HG03108 (cell line): ENCODE measurements at regions not wholly inside any gene's neighbourhood (a gene's known extent, or its start where the extent isn't known, plus 50 kb on each side); places are given as distances from the start of the nearest gene placed in this dataset.
"Not testable (repeated sequence)": the region's sequence is repeated elsewhere in the genome, so short reads cannot be mapped to it uniquely, and the experiment has no call there.

Experiments used
- ATAC-seq: cut with Tn5 transposase; IDR thresholded peaks from one replicate; pipeline ENCODE4 v1.9.1; 2021; ENCODE audit warnings: moderate library complexity; ENCODE audit not compliant: unreplicated experiment

DNA sequence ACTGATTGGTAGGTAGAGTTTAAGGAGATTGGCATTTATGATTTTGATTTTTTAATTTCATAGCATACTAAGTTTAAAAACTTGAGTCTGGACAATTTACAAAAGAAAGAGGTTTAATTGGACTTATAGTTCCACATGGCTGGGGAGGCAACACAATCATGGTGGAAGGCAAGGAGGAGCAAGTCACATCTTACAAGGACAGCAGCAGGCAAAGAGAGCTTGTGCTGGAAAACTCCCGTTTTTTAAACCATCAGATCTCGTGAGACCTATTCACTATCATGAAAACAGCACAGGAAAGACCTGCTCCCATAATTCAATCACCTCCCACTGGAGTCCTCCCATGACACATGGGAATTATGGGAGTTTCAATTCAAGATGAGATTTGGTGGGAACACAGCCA lies 630.9 kb upstream of the NR2F2 start:
- ATAC-seq = no peak

DNA sequence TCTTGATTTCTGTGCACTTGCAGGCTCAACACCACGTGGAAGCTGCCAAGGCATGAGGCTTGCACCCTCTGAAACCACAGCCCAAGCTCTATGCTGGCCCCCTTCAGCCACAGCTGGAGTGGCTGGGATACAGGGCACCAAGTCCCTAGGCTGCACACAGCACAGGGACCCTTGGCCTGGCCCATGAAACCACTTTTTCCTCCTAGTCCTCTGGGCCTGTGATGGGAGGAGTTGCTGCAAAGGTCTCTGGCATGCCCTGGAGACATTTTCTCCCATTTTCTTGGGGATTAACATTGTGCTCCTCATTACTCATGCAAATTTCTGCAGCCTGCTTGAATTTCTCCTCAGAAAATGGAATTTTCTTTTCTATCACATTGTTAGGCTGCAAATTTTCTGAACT lies 629.8 kb upstream of the NR2F2 start:
- not testable (repeated sequence) for ATAC-seq

DNA sequence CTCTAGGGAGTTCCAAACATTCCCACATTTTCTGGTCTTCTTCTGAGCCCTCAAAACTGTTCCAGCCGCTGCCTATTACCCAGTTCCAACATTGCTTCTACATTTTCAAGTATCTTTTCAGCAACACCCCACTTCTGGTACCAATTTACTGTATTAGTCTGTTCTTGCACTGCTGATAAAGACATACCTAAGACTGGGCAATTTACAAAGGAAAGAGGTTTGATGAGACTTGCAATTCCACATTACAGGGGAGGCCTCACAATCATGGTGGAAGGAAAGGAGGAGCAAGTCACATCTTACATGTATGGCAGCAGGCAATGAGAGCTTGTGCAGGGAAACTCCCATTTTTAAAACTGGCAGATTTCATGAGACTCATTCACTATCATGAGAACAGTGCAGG lies 629.1 kb upstream of the NR2F2 start:
- no peak for ATAC-seq

DNA sequence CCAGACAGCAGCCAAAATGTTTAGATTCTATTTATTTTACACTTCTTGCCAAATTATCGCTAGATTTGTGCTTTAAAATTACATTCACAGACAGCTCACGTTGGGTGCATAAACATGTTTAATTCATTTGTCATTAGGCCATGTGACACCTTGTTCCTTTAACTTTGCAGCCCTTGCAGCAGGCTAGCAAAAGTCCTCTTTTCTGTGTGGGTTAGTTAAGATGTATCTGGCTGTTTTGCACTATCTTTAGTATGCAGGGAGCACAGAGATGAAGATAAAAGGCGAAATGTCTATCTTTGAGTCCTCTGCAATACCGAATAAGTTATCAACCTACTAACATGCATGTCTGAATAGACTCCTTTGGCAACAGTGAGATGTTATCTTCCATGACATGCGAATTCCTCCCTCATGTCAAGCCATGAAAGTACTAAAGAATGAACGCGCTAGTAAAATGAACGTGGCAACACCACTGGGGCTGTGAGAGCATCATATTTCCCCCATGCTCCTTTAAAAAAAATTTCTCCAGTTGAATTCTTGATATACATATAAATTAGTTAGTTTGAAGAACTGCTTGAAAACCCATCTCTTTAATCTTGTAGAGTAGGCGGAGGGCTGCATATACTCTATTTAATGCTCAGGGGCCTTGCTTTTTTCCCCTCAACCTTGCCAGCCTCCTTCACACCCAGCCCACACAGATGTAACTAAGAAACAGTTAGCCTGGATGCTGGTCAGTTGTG lies 620.4 kb upstream of the NR2F2 start:
- ATAC-seq = no peak

DNA sequence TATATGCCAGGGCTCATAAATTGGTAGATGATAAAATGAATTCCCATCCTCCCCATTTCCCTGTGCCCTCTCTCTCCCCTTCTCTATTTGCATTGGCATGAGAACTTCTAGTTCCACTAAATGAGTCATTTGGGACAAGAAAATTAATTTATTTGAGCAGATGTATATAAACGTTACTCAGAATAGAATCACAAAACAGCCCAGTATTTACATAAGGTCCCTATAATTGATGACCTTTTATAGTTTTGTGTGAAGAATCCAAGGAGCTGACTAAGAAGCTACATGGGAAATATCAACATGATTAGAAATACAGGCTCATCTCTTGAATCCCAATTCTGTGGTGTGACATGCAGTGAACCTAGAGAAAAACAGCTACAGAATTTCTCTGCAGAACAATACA lies 617.7 kb upstream of the NR2F2 start:
- ATAC-seq = no peak

DNA sequence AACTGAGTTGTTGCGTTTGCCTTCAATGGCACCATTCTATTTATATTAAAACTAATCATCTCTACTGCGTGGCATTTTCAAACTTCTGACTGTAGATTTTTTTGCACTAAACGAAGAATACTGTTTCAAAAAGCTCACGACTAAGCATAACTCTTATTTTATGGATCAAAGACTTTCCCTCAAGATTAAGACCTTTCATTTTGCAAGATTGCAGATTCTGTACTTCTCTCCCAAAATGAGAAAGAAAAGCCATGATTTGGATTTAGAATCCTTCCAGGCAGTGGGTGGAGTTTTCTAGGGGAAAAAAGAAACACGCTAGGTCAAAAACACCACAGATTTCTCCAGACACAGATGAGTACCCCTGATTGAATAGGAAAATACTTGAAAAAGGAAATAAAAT lies 617.2 kb upstream of the NR2F2 start:
- ATAC-seq = no peak

DNA sequence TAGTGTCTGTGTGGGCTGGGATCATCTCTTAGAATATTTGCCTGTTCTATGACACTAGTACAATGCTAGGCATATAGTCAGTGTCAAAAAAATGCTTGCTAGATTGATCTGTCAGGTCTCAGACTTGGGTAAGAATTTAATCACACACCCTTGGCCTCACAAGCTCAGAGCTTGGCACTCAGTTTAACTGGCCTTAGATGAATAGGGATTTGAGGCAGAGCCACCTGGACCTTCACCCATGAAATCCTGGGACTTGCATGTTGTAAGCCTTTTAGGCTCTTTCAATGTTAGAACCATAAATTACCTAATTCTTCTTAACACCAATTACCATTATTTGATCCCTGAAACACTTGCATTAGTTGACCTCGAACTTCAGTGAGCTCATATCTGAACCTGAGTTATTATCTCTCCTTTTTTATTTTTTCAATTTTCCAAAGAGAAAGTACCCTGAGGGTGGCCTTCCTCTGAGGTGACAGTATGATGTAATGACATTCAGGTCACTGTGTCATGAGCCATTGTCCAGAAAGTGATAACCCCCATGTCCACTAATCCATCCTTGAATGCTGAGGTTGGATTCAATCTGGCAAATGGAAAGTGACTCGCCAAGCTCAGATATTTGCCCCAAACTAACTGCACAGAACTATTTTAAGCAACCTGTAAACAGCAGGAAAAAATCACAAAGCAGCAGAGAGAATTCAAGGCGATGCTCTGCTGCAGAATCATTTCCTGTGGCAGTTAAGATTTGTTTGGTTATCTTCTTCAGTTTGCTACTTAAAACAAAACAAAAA lies 615.2 kb upstream of the NR2F2 start:
- no peak for ATAC-seq

DNA sequence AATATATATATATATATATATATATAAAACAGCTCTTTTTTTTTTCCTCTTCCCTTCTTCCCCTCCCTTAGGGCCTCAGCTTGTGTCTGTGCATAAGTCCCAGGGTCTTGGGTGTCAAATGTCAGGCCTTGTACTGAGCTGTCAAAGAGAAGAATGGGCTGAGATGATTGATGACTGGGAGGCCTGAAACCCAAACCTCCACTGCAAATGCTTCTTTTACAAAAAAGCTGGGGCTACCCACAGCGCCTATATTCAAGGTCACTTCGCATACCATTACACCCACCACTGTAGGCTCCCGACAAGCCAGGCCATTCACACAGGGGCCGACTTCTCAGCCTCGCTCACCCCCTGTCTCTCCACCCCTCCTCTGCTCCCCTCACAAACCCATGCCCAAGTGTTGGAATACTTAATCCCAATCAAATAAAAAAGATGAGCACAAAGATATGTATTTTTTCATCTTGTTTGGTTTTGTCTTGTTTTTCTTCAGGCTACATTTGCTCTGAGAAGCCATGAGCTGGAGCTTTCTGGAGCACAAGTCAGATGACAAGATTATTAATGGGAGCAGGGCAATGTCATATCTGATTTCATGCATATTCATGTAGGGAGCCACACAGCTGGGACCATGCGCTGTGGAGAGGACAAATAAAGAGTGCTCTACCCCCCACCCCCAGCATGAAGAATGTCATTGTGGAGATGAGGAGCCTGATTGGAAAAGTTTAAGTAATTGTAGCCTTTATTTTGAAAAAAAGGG lies 614.4 kb upstream of the NR2F2 start:
- ATAC-seq = no peak

DNA sequence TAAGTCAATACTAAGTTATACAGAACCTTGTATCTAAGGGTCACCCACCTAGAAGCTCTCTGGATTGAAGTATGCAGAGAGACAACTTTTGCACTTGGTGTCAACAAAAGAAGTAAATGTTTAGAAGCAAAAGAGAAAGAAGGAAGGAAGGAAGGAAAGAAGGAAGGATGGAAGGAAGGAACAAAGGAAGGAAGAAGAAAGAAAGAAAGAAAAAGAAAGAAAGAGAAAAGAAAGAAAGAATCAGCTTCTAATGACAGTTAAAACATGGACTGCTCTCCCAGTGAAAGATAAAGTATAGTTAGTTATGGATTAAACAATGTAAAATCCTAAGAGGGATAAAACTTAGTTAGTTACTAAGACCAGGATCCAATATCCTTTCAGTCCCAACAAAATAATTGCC lies 613.8 kb upstream of the NR2F2 start:
- ATAC-seq = no peak

DNA sequence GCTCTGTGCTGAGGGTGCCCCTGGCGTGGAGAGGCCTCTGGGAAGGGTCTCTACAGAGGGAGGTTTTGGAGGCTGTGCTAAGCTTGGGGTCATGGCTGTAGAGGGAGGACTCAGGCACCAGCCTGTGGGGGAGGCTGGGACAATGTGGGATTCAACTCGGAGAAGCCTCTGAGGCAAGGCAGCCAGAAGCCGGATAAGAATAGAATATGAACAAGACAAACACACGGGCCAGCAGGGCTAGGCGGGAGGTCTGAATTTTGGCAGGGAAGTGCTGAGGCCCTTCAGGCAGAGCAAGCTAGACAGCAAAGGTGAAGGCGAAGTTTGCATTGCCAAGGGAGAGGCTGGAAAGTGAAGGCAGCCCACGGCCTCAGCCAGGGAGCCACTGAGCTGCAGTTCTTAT lies 612.1 kb upstream of the NR2F2 start:
- no peak for ATAC-seq

DNA sequence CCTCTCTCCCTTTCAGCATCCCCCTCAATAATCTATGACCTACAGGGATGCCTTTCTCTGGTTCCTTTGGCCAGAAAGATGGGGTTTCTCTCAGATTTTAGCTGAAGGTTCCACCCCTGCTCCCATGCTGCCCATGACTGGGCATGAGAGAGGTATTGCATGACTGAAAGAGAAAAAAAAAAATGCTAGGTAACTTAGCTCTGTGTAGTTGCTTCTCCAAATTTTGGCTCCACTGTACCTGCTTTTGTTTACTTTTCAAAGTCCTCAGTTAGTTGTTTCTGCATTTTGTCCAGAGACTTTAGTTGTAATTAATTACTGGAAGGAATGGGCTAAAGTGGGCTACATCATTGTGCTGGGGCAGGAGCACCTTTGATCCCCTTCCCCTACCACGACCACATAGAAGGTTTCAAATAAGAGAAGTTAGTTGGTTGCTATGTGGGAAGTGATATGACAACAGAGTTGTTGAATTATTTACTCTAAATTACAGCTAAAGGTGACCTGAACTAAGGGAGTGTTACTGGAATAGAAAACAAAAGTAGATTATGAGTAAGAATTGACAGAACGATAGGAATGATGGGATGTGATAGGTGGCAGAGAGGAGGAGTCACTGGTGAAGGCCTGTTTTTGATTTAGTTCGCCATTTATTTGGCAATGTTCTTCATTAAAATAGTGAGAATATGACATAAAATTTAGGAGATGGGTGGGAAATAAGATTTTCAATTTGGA lies 605.4 kb upstream of the NR2F2 start:
- no peak for ATAC-seq

DNA sequence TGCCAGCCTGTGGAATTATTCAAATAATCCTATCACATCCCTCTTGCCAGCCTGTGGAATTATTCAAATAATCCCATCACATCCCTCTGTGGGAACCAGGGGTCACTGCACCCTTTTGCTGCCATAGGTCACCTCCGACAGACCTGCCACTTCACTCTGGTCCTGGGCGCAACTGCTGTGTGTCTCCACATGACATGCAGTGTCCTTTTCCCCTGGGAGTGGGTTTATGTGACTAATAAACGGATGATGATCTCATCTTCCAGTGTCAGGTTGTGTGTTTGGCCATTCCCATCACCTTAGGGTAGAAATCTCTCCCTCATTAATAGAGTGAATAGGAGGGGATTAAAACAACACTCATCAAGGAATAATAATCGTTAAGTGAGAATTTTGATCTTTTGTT lies 603.6 kb upstream of the NR2F2 start:
- no peak for ATAC-seq

DNA sequence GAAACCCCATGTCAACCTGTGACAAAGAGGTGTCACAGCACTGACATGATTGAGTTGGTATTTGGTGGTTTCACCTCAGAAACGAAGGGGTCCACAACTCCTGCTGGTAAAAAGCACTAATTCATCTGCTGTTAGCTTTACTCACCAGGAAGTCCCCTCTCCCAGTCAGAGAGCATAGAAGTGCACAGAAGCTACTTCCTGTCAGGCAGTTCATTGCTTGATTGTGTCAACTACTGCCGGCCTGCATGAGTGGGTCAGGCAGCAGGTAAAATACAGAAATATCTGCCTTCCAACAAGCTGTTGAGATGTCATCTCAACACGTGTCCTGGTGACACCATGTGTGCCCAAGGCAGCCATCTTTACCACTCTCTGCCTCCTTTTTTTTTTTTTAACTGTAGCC lies 596.6 kb upstream of the NR2F2 start:
- ATAC-seq = no peak

DNA sequence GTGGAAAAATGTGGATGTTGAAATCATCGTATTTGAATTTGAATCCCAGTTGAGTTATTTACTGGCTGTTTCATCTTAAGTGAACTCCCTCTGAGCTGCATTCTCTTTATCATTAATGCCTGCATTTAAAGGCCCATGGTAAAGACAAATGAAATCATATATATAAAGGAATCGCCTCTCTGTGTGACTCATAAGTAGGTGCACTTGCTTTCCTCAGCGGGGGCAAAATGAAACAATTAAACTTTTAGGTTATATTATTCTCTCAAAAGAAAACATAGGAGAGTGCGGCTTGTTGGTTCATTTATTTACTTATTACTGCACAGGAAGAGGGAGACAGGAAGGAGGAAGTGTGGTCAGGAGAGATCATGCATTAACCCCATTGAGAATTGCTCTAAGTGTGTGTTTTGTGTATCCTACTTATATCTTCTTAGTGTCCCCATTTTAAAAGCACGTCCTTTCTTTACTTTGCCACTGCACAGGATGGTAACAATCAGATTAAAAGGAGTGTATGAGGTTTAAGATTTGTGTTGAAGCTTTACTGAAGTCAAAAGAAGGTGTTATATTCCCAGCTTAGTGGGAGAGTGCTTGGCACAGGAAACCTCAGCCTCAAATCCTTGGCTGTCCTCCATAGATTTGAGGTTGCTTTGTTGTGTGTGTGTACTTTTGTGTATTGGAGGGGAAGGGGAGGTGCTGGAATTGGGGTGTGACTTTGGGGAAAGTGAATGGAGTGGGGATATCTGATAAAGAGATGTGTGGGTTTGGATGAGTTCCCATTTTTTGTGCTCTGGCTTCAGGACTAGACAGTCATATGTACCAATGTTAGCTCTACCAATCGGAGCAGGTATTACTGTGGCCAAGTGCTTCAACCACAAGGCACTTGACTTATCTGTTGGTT lies 595.8 kb upstream of the NR2F2 start:
- ATAC-seq = no peak

DNA sequence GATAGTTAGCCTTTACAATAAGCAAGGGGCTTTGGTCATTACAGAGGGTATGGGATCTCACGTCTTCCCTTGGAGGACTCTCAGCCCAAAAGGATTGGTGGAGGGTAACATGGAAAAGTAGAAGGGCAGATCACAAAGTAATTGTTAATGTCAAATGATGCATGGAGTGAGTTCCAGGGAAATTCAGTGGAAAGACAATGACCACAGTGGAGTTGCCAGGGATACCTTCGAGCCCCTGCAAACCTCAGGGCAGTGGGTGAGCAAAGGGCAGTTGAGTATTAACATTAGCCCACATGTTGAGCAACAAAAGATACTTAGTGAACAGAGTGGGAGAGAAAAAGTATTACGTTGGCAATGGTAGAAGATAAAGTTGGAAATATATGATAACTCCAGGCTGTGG lies 593.4 kb upstream of the NR2F2 start:
- no peak for ATAC-seq

DNA sequence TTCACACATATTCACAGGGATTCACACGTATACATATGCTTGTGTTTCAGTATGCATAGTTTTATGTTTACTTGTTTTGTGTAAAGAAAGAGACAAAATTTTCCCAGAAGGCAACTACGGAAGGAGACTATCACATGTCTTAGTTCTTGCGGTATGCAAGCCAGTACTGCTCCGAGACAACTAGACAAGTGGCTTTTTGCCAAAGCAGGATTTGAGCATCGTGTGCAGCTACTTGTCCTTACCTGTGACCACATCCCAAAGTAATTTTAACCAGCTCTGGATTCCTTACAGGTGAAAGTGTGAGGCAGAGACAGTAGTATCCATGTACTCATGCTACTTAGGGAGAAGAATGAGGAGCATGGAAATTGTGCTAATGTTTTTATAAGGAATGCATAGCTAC lies 591.4 kb upstream of the NR2F2 start:
- no peak for ATAC-seq

DNA sequence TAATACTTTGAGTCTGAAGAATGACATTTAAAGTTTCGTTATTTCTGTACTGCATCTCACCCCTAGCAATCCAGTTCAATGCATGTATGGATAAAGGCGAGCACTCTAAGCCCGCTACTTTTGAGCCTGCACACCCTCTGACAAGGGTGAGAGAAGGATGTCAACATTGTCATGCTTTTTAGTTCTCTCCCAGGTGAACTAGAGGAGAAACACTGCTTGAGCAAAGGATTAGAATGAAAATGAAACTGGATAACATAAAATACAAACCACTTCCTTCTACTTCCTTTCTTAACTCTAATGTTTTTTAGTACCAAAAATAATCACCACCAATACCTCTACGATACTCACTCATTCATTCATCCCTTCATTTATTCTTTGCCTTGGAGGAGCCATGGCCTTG lies 588.7 kb upstream of the NR2F2 start:
- no peak for ATAC-seq

DNA sequence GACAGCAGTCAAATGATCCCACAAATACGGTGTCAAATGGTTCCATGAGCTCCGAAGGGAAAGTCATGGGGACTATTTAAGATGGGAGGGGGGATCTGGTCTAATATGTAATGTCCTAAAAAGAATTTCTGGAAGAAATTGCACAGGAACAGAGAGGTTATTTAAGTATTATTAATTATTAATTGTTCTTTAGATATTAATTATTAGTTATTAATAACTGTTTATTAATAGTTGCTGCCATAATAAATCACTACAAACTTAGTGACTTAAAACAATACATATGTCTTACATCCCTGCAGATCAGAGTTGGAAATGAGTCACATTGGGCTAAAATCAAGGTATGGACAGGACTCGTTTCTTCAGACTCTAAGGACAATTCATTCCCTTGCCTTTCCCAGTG lies 588.2 kb upstream of the NR2F2 start:
- ATAC-seq = no peak

DNA sequence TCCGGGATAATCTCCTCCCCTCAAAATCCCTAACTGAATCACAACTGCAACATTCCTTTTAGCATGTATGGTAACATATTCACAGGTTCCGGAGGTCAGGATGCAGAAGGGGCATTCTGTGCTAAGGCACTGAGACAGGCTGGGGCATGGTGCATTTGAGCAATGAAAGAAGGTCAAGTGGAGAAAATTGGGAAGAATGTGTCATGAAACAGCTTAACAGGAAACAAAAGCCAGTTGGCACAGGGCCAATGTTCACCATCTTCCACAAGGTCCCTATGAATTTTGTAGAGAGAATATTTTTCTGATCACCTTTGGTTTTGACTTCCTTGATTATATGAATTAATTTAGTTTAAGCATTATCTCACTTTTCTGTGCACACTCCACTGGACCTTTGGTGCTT lies 587.7 kb upstream of the NR2F2 start:
- ATAC-seq = no peak

DNA sequence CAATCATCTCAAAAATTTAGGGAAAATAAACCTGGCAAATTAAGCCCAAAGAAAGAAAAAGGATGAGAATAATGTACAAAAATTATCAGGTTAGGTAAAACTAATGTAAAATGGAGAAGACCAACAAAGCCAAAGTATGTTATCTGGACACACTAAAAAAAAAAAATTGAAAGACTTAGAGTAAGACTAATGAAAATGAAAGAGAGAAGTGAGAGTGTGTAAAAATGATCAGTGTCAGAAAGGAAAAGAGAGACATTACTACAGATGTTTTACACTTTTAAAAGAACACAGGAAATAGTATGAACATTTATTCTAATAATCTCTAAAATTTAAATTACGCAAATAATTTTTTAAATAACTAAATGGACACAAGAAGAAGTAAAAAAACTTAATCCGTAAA lies 573.3 kb upstream of the NR2F2 start:
- ATAC-seq = no peak
